Neural cell (in vitro differentiated cells): ENCODE measurements at regions not wholly inside any gene's neighbourhood (a gene's known extent, or its start where the extent isn't known, plus 50 kb on each side); places are given as distances from the start of the nearest gene placed in this dataset.

Source experiments
- H2AFZ ChIP-seq: fragments of 200-600, 300-800 bp; sonication (generic), shearing (Covaris generic); 2 replicates; pipeline ENCODE4 v1.6.0; 2014; ENCODE audit warnings: low read depth, mild to moderate bottlenecking, antibody characterized with exemption, low read length, moderate library complexity
- H3F3A ChIP-seq: fragments of 200-600 bp; shearing (Covaris generic); 2 replicates; pipeline ENCODE4 v1.6.1; 2016; ENCODE audit warnings: mild to moderate bottlenecking, moderate library complexity, mixed read lengths, antibody characterized with exemption, low read length; ENCODE audit not compliant: insufficient read depth, poor library complexity, severe bottlenecking
- H3K27ac ChIP-seq: fragments of 200-600, 300-800 bp; sonication (generic), shearing (Covaris generic); 2 replicates; pipeline ENCODE4 v1.5.1; 2014; ENCODE audit warnings: mild to moderate bottlenecking, low read length, moderate library complexity
- H3K27me3 ChIP-seq: fragments of 300-800, 200-600 bp; sonication (generic), shearing (Covaris generic); 2 replicates; pipeline ENCODE4 v1.6.0; 2014; ENCODE audit warnings: mild to moderate bottlenecking, low read depth, low read length, moderate library complexity; ENCODE audit not compliant: insufficient read depth
- H3K36me3 ChIP-seq: fragments of 300-800, 200-600 bp; sonication (generic), shearing (Covaris generic); 2 replicates; pipeline ENCODE4 v1.5.1; 2014; ENCODE audit warnings: mild to moderate bottlenecking, antibody characterized with exemption, low read length, moderate library complexity; ENCODE audit not compliant: insufficient read depth
- H3K4me2 ChIP-seq: fragments of 300-800, 200-600 bp; sonication (generic), shearing (Covaris generic); 2 replicates; pipeline ENCODE4 v1.6.0; 2014; ENCODE audit warnings: mild to moderate bottlenecking, low read length
- H3K4me3 ChIP-seq: fragments of 300-800, 200-600 bp; sonication (generic), shearing (Covaris generic); 2 replicates; pipeline ENCODE4 v1.5.1; 2014; ENCODE audit warnings: mild to moderate bottlenecking, low read length, moderate library complexity
- H3K79me2 ChIP-seq: fragments of 200-600 bp; shearing (Covaris generic); replicated peaks from 2 replicates; pipeline ENCODE4 v1.6.0; 2014; ENCODE audit warnings: mild to moderate bottlenecking, low read length, moderate library complexity; ENCODE audit not compliant: insufficient read depth
- H3K9ac ChIP-seq: fragments of 300-800, 200-600 bp; sonication (generic), shearing (Covaris generic); 2 replicates; pipeline ENCODE4 v1.6.1; 2016; ENCODE audit warnings: mild to moderate bottlenecking, low read length, mixed read lengths
- H3K9me2 ChIP-seq: fragments of 200-600 bp; shearing (Covaris generic); 2 replicates; pipeline ENCODE4 v1.6.1; 2016; ENCODE audit warnings: mild to moderate bottlenecking, low read length, mixed read lengths; ENCODE audit not compliant: insufficient read depth
- H3K9me3 ChIP-seq: fragments of 200-600, 300-800 bp; sonication (generic), shearing (Covaris generic); 2 replicates; pipeline ENCODE4 v1.6.1; 2016; ENCODE audit warnings: mild to moderate bottlenecking, mixed run types, low read length, moderate library complexity, mixed read lengths
- H4K20me1 ChIP-seq: fragments of 200-600 bp; shearing (Covaris generic); 2 replicates; pipeline ENCODE4 v1.6.1; 2016; ENCODE audit warnings: mild to moderate bottlenecking, mixed run types; ENCODE audit not compliant: insufficient read depth
- CTCF ChIP-seq: fragments of 450-650 bp; IDR thresholded peaks from 2 replicates; pipeline ENCODE4 v1.5.1; 2014; ENCODE audit warnings: antibody characterized with exemption, mild to moderate bottlenecking, moderate library complexity; ENCODE audit not compliant: poor library complexity, severe bottlenecking
- EP300 ChIP-seq: fragments of 450-650 bp; conservative IDR thresholded peaks from 2 replicates; pipeline ENCODE4 v1.6.1; 2014; ENCODE audit warnings: antibody characterized with exemption, mild to moderate bottlenecking, moderate library complexity; ENCODE audit not compliant: poor library complexity, severe bottlenecking
- EZH2 ChIP-seq: fragments of 200-600, 300-800 bp; shearing (Covaris generic), sonication (generic); IDR thresholded peaks from 2 replicates; pipeline ENCODE4 v1.6.1; 2014; ENCODE audit warnings: antibody characterized with exemption, low read length, borderline replicate concordance, mild to moderate bottlenecking; ENCODE audit not compliant: insufficient read depth, poor library complexity, severe bottlenecking
- MXI1 ChIP-seq: fragments of 450-650 bp; conservative IDR thresholded peaks from 2 replicates; pipeline ENCODE4 v1.6.1; 2014; ENCODE audit warnings: antibody characterized with exemption, mild to moderate bottlenecking; ENCODE audit not compliant: poor library complexity, severe bottlenecking
- POLR2AphosphoS5 ChIP-seq: IDR thresholded peaks from 2 replicates; pipeline ENCODE4 v1.6.1; 2012
- RAD21 ChIP-seq: fragments of 450-650 bp; conservative IDR thresholded peaks from 2 replicates; pipeline ENCODE4 v1.6.1; 2014; ENCODE audit warnings: antibody characterized with exemption, mild to moderate bottlenecking, moderate library complexity
- REST ChIP-seq: IDR thresholded peaks from 2 replicates; pipeline ENCODE4 v1.6.1; 2012; ENCODE audit warnings: borderline replicate concordance
- SMC3 ChIP-seq: fragments of 450-650 bp; conservative IDR thresholded peaks from 2 replicates; pipeline ENCODE4 v1.6.1; 2014; ENCODE audit warnings: antibody characterized with exemption, mild to moderate bottlenecking, moderate library complexity; ENCODE audit not compliant: poor library complexity
- TAF1 ChIP-seq: IDR thresholded peaks from 2 replicates; pipeline ENCODE4 v1.6.1; 2012; ENCODE audit warnings: low read depth

GRCh38 chr15:56805466-56806147, 72.3 kb upstream of the ZNF280D start:
- Histone ChIP-seq H4K20me1 (no peaks in the 10 kb centered on the region), H3F3A (no peaks in the 10 kb centered on the region), H3K9me3 (peaks cover 14% of the 10 kb centered on the region), H3K27ac (no peak overlapping the region), H3K27me3 (no peaks in the 10 kb centered on the region), H3K9me2 (no peaks in the 10 kb centered on the region), H2AFZ (no peak overlapping the region), H3K4me2 (no peak overlapping the region), H3K9ac (no peak overlapping the region), H3K36me3 (no peaks in the 10 kb centered on the region), H3K4me3 (no peak overlapping the region), H3K79me2 (no peaks in the 10 kb centered on the region)
- TF ChIP-seq REST (no peak), SMC3 (no peak), CTCF (no peak), POLR2AphosphoS5 (no peak), EP300 (no peak), RAD21 (no peak), EZH2 (no peak), TAF1 (no peak), MXI1 (no peak)

- Histone ChIP-seq H3K9ac (no peak overlapping the region), H4K20me1 (no peaks in the 10 kb centered on the region), H3K9me2 (no peaks in the 10 kb centered on the region), H3F3A (no peaks in the 10 kb centered on the region), H3K36me3 (no peaks in the 10 kb centered on the region), H3K9me3 (peaks cover 13% of the 10 kb centered on the region), H3K79me2 (no peaks in the 10 kb centered on the region), H3K4me3 (no peak overlapping the region), H3K27me3 (no peaks in the 10 kb centered on the region), H3K27ac (no peak overlapping the region), H2AFZ (no peak overlapping the region), H3K4me2 (no peak overlapping the region)
- TF ChIP-seq REST (no peak), RAD21 (no peak), SMC3 (no peak), CTCF (no peak), EZH2 (no peak), TAF1 (no peak), MXI1 (no peak), POLR2AphosphoS5 (no peak), EP300 (no peak)
Observed at GRCh38 chr15:56804938-56805337, 71.6 kb upstream of the ZNF280D start.
